GM19452 (cell line): ENCODE measurements at regions not wholly inside any gene's neighbourhood (a gene's known extent, or its start where the extent isn't known, plus 50 kb on each side); places are given as distances from the start of the nearest gene placed in this dataset.

ENCODE experiments used
- ATAC-seq: cut with Tn5 transposase; IDR thresholded peaks from one replicate; pipeline ENCODE4 v1.9.1; 2021; ENCODE audit not compliant: unreplicated experiment

GRCh38 chr10:106473129-106473685 lies 691.3 kb downstream of the SORCS1 start:
- ATAC-seq, result no peak

- no peak for ATAC-seq
Observed at GRCh38 chr10:106467506-106467905, 697.0 kb downstream of the SORCS1 start.

DNA sequence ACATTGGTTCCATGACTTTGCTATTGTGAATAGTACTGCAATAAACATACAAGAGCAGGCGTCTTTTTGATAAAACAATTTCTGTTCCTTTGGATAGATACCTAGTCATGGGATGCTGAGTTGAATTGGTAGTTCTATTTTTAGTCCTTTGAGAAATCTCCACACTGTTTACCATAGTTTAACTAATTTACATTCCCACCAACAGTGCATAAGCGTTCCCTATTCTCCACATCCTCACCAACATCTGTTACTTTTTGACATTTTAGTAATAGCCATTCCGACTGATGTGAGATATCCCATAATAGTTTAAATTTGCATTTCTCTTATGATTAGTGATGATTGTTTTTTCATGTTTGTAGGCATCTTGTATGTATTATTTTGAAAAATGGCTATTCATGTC lies 707.0 kb downstream of the SORCS1 start:
- no peak for ATAC-seq

GRCh38 chr10:106454233-106454632 lies 710.3 kb downstream of the SORCS1 start:
- ATAC-seq, result no peak

DNA sequence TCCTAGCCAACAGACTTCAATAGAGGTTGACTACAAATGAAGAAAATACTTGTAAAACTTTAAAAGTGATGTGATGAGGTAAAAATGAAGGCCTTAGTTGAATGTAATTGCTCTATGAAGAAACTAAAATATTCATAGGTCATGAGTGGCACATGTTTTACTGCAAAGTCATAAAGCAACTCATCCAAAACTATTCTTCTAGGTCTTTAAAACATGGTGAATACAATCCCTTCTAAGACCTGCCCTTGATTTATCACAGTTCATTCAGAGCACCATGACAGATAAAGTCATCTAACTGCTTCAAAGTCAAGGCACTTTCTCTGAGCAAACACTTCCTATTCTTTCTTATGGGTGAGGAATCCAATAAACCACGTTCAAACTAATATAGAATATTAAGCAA lies 713.5 kb downstream of the SORCS1 start:
- ATAC-seq, result no peak

- ATAC-seq, result no peak
Observed at GRCh38 chr10:106446920-106447319, 717.6 kb downstream of the SORCS1 start.

DNA sequence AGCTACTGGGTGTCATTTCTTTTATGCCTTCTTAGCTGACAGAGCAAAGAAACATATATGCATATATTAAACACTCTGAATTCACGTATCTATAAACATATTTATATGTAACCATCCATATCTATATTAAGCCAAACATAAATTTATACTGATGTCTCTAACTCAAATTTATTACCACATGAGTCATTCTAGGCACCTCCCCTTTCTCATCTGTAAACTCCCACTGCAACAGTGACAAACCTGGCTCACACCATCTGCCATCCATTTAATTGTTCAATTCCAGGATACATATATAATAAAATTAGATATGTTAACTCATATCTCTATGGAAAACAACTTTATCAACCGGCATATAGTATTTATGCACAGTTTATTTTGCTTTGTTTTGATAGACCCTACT lies 722.3 kb downstream of the SORCS1 start:
- no peak for ATAC-seq

GRCh38 chr10:106440767-106441166 lies 723.7 kb downstream of the SORCS1 start:
- no peak for ATAC-seq

GRCh38 chr10:106440355-106440754 lies 724.2 kb downstream of the SORCS1 start:
- no peak for ATAC-seq

- no peak for ATAC-seq
Observed at GRCh38 chr10:106439366-106439765, 725.1 kb downstream of the SORCS1 start.

GRCh38 chr10:106438386-106438785 lies 726.1 kb downstream of the SORCS1 start:
- ATAC-seq, result no peak

GRCh38 chr10:106436123-106436715 lies 728.3 kb downstream of the SORCS1 start:
- ATAC-seq, result no peak

DNA sequence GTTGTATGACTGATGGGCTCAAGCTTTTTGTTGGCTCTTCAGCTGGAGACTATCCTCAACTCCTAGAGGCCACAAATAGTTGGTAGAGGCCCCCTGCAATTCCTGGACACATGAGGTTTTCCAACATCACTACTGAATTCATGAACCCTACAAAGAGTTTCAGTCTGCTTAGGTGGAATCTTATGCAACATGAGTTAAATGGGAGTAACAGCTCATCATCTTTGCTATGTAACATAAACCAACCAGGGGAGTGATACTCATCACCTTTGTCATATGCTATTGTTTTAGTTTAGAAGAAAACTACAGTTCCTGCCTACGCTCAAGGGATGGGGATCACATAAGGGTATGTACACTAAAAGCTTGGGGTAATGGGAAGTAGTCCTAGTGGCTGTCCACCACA lies 729.4 kb downstream of the SORCS1 start:
- ATAC-seq, result no peak

- ATAC-seq, result no peak
Observed at GRCh38 chr10:106424981-106425380, 739.5 kb downstream of the SORCS1 start.

DNA sequence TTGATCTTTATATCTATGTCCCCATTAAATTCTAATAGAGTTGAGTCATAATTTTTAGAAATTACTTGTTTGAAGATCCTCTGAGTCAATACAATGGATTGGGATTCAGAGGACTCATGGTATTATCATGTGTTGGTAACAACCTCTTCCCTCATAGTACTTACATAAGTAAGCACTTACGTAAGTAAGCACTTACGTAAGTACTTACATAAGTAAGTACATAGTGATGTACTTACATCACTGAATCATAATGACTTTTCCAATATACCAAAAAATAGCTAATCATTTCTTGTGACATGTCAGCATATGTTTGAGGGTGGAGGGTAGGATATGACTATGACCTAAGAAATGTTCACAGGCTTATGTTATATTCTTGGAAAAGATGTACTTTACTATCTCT lies 740.5 kb downstream of the SORCS1 start:
- no peak for ATAC-seq

GRCh38 chr10:106410331-106410730 lies 754.2 kb downstream of the SORCS1 start:
- no peak for ATAC-seq

DNA sequence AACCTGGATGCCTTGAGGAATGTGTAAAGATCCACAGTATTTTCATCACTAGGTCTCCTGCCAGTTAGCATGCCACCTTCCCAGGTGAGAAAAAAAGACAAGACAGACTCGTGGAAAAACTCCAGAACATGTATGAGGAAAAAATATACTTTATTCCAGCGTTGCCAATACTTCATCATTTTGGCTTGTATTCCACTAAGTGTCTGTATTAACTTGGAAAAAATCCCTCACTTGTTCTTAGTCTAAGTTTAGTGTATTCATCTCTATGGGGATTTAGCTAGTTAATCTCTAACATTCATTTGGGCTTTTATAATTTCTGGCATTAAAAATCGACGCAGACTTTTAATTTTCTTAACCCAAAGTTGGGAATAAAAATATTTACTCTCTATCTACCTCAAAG lies 759.4 kb downstream of the SORCS1 start:
- ATAC-seq, result no peak

GRCh38 chr10:106402458-106402857 lies 762.0 kb downstream of the SORCS1 start:
- no peak for ATAC-seq

GRCh38 chr10:106401967-106402366 lies 762.5 kb downstream of the SORCS1 start:
- no peak for ATAC-seq

DNA sequence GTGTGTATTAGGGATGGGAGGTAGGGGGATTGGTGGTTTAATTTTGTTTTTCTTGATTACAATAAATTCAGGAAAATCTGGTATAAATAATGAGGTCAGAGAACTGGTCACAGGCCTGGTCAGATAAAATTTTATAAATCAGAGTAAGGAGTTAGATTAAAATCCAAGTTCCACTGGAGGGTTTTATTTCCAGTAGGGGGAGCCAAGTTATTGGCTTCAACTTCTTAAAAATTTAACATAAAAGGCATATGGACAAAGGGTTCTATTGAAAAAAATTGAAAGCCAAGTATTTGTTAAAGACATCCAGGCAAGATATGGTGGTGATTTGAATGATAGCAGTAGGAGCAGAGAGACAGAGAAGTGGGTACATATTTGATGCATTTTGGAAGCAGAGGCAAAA lies 763.3 kb downstream of the SORCS1 start:
- ATAC-seq, result no peak

GRCh38 chr10:106399112-106399511 lies 765.4 kb downstream of the SORCS1 start:
- no peak for ATAC-seq

DNA sequence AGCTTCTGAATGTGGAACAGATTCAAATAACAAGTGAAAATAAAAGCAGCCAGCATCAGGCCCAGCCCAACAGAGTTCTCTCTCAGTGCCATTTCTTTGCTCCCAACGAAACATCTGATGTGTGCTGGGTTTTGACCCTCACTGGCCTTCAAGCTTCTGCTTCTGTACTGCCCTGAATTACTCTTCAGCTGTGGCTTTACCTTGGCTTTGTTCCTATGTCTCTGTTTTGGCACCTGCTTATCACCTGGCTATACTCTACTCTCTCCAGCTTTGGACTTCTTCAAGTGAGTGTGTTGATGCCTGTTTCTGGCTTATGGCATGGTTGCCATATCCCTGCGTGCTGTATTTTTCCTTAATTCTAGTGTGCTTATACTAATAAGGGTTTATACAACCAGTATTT lies 768.3 kb downstream of the SORCS1 start:
- no peak for ATAC-seq

DNA sequence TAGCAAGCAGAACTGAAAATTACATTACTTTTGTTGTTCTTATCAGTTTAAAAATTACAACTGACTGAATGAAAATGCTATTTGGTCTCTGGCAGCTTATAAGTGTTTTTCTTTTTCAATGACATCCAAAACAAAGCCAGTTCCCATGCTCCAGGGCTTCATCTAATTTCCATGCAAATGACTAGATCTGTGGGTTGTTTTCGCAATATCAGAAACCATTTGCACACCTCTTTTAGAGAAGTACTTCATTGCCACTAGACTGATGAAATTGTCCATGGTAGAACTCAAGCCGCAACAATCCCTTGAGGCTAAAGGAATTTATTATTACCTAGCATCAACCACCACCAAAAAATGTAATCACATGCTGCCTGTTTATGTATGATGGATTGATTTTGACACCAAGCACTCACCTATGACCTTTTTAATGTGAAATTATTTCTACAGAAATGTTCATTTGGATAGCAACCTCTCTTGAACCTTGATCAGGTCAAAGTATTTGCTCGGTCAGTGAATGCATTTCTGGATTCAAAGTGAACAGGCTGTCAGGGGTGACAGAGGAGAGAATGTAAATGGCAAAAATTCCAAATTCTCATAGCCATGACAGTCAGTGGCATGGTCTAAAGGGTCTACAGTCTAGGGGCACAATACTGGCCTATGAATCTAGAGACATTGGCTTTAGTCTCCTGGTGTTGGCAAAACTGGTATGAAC lies 769.3 kb downstream of the SORCS1 start:
- no peak for ATAC-seq
